ENCODE measurements at regions not wholly inside any gene's neighbourhood (a gene's known extent, or its start where the extent isn't known, plus 50 kb on each side); places are given as distances from the start of the nearest gene placed in this dataset.
"Not testable (repeated sequence)": the region's sequence is repeated elsewhere in the genome, so short reads cannot be mapped to it uniquely, and the experiment has no call there.

DNA sequence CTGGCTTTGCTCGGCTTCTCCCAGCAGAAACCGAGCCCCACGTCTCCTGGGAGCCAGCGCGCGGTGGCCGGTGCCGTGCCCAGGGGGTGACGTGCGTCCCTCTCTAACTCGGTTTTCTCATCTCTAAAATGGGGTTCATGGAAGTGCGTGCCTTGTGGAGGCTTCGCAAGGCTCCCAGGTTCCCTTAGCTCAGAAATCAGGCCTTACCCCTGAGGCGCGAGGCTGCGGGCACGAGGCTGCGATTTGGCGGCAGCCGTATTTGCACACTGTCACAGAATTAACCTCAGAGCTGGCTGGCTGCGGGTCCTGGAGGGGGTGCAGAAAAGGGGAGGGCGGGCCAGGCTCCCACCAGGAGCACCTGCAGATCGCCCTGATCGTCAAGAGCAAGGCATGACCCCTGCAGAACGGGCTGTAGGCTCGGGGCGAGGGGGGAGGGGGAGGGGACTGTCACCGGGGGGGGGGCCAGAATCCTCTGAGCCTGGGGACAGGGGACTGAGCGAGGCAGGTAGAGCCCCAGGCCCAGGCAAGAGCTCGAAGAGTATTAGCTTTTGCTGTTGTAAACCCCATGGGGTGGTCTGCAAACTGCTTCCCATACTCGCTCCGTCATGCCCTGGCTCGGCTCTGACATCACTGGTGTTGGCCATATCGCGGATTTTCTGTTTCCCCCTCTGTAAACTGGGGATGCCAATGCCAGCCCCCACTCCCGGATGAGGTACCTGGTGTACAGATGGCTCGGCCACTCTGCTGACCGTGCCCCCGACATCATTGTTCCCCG, 62.2 kb downstream of the CCNE1 start:
- peaks cover 0 to 32% of the 10 kb centered on the region in 2 donors for H3K27me3 ChIP-seq
- no peak overlapping the region for H3K27ac ChIP-seq
- 27 to 40% methylated on average over 27 to 39 of the region's 40 CpGs for WGBS, 2 donors
- peaks cover 0 to 23% (median 7%) of the 10 kb centered on the region in 4 donors for H3K4me1 ChIP-seq
- H3K4me3 ChIP-seq: peak overlapping the region in 3 of 4 donors; percentile 27 to 58 (median 51)
- H3K9me3 ChIP-seq: peaks cover 0 to 1% (median 0%) of the 10 kb centered on the region in 4 donors
- TF ChIP-seq EP300 (IDR thresholded peaks at IDR 0.05): no peak
- TF ChIP-seq, protein P1, sequence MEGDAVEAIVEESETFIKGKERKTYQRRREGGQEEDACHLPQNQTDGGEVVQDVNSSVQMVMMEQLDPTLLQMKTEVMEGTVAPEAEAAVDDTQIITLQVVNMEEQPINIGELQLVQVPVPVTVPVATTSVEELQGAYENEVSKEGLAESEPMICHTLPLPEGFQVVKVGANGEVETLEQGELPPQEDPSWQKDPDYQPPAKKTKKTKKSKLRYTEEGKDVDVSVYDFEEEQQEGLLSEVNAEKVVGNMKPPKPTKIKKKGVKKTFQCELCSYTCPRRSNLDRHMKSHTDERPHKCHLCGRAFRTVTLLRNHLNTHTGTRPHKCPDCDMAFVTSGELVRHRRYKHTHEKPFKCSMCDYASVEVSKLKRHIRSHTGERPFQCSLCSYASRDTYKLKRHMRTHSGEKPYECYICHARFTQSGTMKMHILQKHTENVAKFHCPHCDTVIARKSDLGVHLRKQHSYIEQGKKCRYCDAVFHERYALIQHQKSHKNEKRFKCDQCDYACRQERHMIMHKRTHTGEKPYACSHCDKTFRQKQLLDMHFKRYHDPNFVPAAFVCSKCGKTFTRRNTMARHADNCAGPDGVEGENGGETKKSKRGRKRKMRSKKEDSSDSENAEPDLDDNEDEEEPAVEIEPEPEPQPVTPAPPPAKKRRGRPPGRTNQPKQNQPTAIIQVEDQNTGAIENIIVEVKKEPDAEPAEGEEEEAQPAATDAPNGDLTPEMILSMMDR (IDR thresholded peaks at IDR 0.05): peak in 2 of 5 experiments; percentile 4 to 8
- no peak for DNase-seq (ENCODE audit: low spot score in 2 of 2)
- no peaks in the 10 kb centered on the region for H3K36me3 ChIP-seq

DNA sequence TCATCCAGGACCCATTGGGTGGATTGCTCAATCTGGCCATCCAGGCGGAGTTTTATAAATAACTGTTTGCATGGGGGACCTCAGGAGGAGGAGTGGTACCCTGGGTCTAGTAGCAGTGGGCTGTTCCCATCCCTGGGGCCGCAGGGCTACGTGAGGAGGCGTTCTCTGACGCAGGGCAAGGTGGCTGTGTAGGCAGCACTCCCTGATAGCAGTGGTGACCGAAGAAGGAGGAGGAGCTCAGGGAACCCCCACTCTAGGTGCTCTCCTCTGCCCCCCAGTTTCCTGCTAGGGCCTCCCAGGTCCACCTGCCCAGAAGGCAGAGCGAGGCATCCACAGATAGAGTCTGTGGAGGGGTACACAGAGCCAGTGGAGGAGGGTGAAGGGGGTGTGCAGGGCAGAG, 64.1 kb downstream of the CCNE1 start:
- TF ChIP-seq EP300 (IDR thresholded peaks at IDR 0.05): no peak
- TF ChIP-seq, protein P1 (IDR thresholded peaks at IDR 0.05): no peak
- TF ChIP-seq POLR2A (IDR thresholded peaks at IDR 0.05): no peak
- H3K4me3 ChIP-seq: no peak overlapping the region
- H3K27me3 ChIP-seq: peaks cover 0 to 43% of the 10 kb centered on the region in 2 donors
- DNase-seq (ENCODE audit: low spot score in 2 of 2): no peak
- H3K27ac ChIP-seq: no peak overlapping the region
- H3K9me3 ChIP-seq: no peaks in the 10 kb centered on the region
- H3K4me1 ChIP-seq: peaks cover 0 to 23% (median 7%) of the 10 kb centered on the region in 4 donors
- H3K36me3 ChIP-seq: no peaks in the 10 kb centered on the region
- WGBS, 2 donors: 76 to 88% methylated on average over 5 to 7 of the region's 7 CpGs

DNA sequence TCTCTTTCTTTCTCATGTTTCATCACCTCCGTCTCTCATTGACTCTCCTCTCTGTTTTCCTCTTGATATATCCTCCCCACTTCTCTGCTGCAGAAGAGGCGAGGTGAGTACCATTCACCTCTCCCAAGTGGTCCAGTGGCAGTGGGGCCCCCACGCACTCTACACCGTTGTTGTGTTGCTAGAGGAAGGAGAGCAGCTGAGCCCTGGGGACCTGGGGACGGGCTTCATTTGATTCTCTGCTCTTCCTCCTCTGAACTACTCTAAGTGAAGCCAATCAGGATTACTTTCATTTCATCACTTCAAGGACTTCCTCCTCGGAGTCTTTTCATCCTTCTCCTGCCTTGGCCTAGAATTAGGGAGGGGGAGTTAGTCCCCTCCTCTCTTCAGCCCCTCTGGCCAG, 64.6 kb downstream of the CCNE1 start:
- TF ChIP-seq POLR2A (IDR thresholded peaks at IDR 0.05) (no peak), EP300 (IDR thresholded peaks at IDR 0.05) (no peak)
- TF ChIP-seq, protein P1 (IDR thresholded peaks at IDR 0.05): no peak
- Histone ChIP-seq H3K27ac (no peak overlapping the region), H3K9me3 (no peaks in the 10 kb centered on the region), H3K27me3 (peaks cover 0 to 39% of the 10 kb centered on the region in 2 donors), H3K4me3 (no peak overlapping the region), H3K4me1 (peaks cover 0 to 23% (median 7%) of the 10 kb centered on the region in 4 donors), H3K36me3 (no peaks in the 10 kb centered on the region)
- no peak for DNase-seq (ENCODE audit: low spot score in 2 of 2)
- WGBS, 2 donors: 60 to 62% methylated on average over 6 of the region's 6 CpGs

DNA sequence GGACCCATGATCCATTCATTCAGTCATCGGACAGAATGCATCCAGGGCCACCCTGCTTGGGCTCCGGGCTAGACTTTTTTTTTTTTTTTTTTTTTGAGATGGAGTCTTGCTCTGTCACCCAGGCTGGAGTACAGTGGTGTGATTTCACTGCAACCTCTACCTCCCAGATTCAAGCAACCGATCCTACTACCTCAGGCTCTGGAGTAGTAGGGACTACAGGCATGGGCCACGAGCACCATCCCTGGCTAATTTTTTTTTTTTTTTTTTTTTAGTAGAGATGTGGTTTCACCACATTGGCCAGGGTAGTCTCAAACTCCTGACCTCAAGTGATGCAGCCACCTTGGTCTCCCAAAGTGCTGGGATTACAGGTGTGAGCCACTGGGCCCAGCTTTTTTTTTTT, 65.1 kb downstream of the CCNE1 start:
- not testable (repeated sequence) for H3K36me3 ChIP-seq; H3K4me3 ChIP-seq; H3K27ac ChIP-seq; H3K9me3 ChIP-seq; DNase-seq (ENCODE audit: low spot score in 2 of 2)
- 77 to 81% methylated on average over 4 of the region's 4 CpGs for WGBS, 2 donors
- Histone ChIP-seq H3K27me3 (peaks cover 0 to 34% of the 10 kb centered on the region in 2 donors), H3K4me1 (peaks cover 0 to 22% (median 7%) of the 10 kb centered on the region in 4 donors)

DNA sequence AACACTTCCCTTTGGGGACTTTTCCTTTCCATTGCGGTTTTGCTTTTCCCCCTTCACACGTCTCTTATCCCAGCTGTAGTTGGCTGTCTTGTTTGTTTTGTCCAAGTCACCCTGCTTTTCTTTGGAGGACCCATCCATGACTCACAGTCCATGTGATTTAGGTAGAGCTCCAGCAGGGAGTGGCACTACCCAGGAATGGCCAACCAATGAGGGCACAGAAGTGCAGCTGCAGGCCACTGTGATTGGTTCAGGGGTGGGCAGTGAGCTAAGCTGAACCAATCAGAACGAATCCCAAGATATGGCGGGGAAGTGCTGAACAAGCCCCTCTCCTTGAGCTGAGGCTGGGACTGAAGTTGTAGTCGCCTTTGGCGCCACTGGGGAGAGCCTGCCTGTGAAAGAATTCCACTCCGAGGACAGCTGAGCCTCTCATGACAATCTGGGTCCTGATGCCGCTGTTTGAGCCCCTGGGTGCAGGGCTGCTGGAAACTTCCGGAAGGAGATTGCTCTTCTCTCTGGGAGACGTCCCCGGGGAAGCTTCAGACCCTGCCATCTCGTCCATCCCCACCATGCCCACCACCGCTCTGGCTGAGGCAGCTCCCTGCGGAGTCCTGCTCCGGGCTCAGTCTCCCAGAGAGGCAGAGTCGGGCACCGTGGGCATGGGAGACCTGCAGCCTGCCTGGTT, 62.9 kb upstream of the URI1 start:
- no peaks in the 10 kb centered on the region for H3K9me3 ChIP-seq
- 67 to 76% methylated on average over 13 to 16 of the region's 17 CpGs for whole genome bisulfite sequencing, 2 donors
- no peak overlapping the region for H3K4me3 ChIP-seq
- TF ChIP-seq, protein P1 (IDR thresholded peaks at IDR 0.05): no peak
- no peak for TF ChIP-seq EP300 (IDR thresholded peaks at IDR 0.05)
- TF ChIP-seq POLR2A (IDR thresholded peaks at IDR 0.05): no peak
- no peak overlapping the region for H3K27ac ChIP-seq
- peaks cover 0 to 14% of the 10 kb centered on the region in 2 donors for H3K27me3 ChIP-seq
- H3K36me3 ChIP-seq: no peaks in the 10 kb centered on the region
- H3K4me1 ChIP-seq: no peaks in the 10 kb centered on the region
- DNase-seq (ENCODE audit: low spot score in 2 of 2): peak in 1 of 2 donors; percentile 8

Measured in tibial nerve (tissue), 4 donors.